HG03520 (cell line): ENCODE measurements at regions not wholly inside any gene's neighbourhood (a gene's known extent, or its start where the extent isn't known, plus 50 kb on each side); places are given as distances from the start of the nearest gene placed in this dataset.

Experiments
- ATAC-seq: cut with Tn5 transposase; IDR thresholded peaks from one replicate; pipeline ENCODE4 v1.9.1; 2021; ENCODE audit warnings: mild to moderate bottlenecking, moderate library complexity; ENCODE audit not compliant: unreplicated experiment

DNA sequence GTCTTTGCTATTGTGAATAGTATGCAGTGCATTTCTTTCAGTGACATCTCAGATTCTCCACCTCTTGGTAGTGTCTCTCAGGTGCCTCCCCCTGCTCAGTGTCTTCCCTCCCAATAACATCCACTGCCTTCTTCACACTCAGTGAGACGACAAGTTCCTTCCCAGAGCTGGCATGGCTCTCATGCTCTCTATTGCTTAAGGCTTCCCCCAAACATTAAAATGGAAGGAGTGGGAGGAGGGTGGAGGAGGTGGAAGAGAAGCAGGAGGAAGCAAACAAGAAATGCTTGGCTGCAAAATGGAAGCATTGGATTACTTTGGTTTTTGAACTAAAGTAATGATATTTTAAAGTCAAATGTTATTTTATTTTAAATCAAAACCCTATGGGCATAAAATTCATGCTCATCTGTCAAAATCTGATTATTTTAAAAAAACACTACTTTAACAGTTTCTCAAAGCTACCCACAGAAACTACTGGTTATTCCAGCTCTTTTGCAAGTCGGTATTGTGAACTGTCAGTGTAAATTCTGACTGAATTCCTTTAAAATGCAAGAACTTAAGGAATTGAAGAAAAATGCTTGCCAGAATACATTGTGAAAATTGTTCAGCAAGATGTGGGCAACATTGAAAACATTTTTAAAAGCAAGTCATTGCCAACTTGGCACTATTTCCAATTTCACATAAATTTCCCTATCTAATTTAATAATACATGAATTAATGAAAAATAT, 727.6 kb upstream of the ARGLU1 start:
- ATAC-seq = no peak

DNA sequence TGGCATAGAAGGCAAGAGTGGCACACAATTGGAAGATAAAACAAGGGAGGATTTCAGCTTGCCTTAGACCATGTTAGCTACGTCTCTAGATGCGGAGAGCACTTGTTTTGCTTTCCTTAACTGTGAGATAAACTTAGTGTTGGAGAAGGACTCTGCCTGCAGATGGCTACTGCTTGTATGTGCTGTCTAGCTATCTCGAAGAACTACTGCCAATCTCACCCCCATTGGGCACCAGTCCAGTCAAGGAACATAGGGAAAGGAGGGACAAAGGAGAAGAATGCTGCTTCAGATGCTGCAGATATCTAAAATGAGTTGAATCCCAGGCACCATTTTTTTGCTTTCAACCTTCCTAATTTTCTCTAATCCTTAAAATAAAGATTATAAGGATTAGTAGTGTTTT, 726.0 kb upstream of the ARGLU1 start:
- no peak for ATAC-seq

DNA sequence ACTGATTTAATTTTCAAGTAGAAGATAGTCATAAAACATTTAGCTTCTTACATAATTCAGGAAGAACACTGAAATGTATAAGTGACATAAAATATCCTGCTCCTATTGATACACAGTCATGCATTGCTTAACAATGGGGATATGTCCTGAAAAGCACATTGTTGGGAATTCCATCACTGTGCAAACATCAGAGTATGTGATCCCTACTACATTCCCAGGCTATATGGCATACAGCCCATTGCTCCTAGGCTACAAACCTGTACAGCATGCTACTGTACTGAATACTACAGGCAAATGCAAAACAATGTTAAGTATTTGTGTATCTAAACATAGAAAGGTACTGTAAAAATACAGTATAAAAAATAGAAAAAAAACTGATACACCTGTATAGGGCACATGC, 723.9 kb upstream of the ARGLU1 start:
- ATAC-seq = no peak

DNA sequence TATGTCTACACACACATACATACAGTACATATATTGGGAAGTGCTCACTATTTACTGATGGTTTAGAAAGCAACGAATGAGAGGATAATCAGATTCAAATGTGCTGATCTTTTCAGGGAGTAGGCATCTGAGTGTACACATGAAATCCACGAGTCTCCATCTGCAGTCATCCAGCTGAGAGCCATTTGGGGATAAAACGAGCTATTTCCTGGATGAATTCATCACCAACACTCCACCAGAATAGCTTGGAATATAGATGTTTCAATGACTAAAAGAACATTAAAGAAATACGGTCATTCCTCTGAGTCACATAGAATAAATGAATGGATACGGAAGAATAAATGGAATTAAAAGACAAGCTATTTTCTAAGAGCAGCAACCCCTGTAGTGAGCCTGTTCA, 721.6 kb upstream of the ARGLU1 start:
- ATAC-seq = no peak

DNA sequence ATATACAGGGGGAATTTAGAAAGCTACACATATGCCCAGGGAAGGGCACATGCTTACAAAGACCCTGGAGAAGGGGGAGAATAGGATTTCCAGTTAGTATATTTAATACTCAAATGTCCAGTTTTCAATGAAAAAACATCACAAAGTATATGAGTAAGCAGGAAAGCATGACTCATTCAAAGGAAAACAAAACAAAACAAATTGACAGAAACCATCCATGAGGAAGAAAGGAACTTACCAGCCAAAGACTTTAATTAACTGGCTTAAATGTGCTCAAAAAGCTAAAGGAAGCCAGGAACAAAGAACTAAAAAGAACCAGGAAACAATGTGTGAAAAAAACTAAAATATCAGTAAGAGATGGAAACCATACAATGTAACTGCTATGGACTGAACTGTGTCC, 716.2 kb upstream of the ARGLU1 start:
- ATAC-seq = no peak

DNA sequence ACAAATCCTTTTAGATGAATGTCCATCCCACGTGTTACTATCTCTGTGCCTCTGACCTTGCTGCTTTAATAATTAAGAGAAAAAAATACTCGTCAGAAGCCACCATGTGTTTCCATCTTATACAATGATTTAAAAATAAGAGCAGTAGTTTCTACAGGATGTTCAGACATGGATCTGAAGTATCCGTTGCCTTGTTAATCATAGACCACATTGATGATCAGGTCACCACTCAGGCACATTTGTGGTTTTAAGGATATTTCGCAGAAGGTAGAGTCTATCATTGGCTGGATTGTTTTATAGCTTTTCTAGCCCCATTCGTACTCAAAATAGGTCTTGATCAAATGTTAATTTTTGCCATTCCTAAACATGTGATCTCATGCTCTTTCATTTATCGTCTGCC, 710.0 kb upstream of the ARGLU1 start:
- no peak for ATAC-seq

DNA sequence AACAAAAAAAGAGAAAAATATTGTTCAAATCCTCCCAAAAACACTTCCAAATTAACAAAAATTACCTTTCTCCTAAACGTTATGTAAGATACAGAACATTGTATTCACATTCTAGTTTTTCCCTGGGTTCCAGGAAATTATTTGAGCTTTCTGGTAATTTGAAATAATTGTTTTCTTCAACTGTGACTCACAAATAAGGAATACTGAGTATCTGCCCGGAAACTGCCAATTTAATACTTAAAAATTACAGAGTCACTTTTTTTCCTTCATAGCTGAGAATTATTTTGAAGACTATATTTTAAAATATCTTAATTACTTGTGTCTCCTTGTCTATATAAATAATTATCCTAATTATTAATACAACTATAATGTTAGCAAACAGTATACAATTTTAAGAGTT, 709.0 kb upstream of the ARGLU1 start:
- ATAC-seq = no peak

DNA sequence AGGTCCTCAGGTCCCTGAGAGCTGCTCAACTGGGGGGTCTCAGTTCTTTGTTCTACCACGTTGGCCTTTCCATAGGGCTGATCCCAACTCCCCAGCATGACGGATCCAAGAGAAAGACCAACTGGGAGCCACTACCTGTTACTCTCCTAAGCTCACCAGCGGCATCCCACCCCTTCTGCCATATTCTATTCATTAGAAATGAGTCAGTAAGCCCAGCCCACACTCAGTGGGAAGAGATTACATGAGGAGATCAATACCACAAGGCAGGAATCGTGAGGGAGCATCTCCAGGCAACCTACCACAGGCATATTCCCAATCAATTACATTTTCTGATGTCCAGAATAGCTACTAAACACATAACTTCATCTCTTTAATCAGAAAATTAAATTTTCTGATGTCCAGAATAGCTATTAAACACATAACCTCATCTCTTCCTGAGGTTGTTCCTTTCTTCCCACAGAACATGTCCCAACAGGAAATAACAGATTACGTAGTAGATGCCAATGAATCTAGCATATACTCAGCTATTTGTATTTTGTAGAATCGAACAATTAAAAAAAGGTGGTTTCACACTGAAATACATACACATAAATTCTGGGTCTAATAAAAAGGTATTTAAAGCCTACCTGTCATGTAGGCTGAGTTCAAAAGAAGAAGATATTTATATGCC, 708.1 kb upstream of the ARGLU1 start:
- ATAC-seq = no peak

DNA sequence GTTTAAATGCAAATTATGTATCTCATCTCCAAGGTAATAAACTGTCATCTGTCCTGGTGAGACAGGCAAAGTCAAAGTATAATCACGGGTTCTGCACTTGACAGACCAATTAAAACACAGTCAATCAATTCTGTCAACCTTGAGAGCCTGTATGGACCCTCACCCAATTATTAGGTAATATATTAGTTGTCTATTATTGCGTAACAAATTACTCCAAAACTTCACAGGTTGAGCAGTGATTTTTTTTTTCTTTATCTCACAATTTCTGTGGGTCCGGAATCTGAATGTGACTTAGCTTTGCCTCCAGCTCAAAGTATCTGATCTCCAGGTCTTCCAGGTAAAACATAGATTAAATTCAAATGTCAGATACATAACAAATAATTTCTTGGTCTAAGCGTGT, 707.4 kb upstream of the ARGLU1 start:
- ATAC-seq = no peak

DNA sequence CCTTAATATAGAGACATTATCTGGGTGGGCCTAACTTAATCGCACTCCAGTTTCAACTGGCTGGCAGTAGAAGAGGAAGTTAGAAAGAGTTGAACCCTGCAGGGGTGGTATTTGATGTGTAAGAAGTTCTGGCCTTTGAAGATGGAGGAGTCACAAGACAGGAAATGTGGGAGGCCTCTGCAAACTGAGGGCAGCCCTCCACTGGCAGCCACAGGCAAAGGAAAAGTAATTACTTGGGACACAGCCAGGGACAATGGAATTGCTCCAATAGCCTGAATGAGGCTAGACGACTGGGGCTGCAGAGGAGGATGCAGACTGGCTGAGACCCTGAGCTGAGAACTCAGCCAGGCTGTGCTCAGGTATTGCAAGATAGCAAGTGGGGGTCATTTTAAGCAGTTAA, 703.3 kb upstream of the ARGLU1 start:
- no peak for ATAC-seq

DNA sequence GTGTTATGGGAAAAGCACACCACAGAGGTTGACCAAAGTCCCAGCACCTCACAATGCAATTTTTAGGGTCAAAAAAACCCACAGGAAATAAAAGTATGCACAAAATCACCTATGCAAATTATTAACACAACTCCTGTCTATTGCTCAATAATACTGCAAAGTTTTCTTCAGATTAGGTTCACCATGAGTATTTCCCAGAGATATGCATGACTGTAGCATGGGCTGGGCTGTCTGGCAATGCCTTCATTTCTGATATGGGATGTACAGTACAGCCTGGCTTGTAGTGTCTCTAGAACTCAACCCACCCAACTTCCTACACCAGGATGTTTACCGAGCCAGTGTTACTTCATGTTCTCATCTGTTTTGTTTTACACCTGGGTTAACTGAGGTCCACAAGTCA, 698.7 kb upstream of the ARGLU1 start:
- ATAC-seq = no peak

DNA sequence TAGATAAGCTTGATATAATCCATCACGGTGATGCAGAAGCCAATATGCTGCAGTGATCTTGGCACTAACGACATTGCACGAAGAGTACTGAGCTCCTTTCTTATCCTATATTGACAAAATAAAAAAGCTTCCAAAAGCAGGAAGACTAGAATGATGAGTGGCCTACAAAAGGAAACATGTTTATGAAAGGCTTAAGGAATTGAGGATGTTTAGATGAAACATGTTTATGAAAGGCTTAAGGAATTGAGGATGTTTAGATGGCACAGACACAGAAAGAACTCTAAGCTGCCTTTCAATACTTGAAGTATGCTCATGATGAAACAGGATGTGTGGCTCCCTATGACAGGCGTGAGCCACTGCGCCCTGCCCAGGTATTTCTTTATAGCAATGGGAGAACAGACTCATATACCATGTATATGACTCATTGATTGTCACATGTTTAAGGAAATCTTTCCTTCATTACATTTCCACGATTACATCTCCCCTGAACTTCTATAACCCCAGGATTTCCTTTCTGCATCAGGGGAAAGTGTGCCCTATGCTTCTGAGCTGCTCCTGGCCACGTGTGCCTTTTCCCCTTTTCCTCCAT, 690.8 kb upstream of the ARGLU1 start:
- no peak for ATAC-seq

DNA sequence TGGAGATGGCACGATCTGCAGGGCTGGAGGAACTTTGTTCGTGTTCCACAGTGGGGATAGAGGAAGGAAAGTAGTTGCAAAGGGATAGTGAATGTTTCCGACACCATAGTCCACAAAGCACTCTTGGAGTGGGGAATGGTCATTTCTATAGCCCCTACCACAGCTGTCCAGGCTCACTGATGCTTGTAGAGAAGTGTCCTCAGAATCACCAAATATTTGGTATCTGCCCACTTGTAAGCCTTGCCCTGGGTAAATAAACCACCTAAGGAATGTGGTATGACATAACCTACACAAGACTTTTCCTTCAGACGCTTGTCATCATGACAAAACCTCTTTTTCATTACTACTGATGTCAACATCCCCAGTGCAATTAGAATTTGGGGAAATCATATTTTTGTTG, 686.5 kb upstream of the ARGLU1 start:
- no peak for ATAC-seq

DNA sequence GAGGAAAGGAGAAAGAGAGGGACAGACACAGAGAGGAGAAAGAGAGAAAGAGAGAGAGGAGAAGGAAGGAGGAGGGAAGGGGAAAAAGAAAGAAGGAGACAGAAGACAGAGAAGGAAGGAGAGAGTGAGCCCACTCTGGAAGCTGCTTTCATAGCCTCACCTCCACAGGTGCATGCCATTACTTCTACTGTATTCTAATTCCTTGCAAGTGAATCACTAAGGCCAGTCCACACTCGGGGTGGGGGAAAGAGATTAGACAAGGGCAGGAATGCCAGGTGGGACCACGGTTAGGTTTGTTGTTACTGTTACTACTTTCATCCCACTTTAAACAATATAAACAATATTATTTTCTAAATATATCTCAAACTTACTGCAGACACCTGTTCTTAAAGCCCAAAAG, 684.5 kb upstream of the ARGLU1 start:
- ATAC-seq = no peak

DNA sequence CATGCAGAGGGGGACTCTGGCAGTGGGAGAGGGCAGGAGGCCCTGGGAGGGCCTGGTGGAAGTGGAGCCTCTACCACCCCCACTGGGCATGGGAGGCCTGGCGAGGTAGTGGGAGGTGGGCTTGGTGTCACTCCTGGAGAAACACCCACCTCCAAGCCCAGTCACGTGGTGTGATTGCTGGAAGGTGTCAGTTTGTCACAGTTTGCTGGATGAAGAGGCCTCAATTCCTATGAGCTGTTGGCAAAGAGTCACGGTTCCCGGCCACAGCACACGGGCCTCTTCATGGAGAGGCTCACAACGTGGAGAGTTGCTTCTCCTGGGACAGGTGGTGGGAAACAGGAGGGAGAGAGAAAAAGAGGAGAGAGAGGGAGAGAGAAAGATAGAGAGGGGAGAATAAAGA, 684.1 kb upstream of the ARGLU1 start:
- no peak for ATAC-seq

DNA sequence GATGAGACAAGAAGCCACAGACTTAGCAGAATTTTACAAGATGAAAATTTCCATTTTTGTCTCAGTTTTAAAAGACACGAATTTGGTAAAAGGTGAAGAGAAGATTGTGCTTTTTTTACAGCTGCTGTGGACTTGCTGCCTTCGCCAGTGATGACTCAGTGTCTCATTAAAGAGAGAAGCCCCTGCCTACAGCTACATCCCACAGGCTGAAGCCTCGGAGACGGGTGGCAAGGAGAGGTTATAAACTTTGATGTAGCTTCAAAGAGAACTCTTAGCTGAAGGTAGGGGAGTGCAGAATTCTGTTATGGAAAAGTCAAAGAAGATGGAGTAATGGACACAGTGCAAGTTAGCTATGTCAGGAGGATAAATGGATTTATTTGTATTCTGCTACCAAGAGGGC, 683.4 kb upstream of the ARGLU1 start:
- no peak for ATAC-seq

DNA sequence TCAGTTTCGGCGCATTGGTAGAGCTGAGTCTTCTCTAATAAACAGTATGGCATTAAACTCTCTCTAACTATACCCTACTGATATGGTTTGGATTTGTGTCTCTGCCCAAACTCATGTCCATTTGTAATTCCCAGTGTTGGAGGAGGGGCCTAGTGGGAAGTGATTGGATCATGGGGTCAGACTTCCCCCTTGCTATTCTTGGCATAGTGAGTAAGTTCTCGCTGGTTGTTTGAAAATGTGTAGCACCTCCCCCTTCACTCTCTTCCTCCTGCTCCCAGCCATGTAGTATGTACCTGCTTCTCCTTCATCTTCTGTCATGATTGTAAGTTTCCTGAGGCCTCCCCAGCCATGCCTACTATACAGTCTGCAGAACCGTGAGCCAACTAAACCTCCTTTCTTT, 682.7 kb upstream of the ARGLU1 start:
- no peak for ATAC-seq

DNA sequence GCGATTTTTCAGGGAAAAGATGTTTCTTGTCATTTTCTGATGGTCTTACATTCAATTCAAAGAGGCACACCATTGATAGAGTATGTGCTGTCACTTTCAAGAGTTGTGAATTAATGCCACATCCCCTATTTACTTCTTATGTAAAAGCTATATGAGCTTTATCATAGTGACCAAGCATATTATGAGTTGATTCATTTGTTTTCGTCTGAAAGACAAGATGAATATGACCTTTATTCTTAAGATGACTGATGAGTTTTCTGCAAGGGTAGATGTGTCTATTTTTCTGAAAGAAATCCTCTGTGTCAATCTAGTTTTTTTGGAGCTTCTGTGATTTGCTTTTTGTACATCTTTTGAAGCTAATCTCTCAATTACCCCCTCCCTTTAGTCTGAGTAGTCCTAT, 676.3 kb upstream of the ARGLU1 start:
- ATAC-seq = no peak

DNA sequence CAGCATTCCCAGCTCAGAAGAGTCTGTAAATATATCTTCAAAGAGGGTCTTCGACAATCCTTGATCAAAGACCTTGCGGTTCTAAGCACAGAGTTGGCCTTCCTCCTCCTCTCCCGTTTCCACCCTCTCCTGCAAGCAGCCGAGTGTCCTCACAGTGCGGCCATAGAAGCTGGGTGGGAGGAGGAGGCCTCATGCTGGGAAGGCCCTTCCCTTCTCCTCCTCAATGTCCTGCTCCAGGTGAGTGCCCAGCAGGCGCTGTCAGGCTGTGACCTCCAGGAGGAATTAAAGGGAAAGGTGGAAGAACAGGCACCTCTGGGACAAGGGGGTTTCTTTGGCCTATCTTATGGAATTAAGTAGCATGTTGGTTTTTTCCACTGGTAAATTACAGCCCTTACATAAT, 674.2 kb upstream of the ARGLU1 start:
- no peak for ATAC-seq

DNA sequence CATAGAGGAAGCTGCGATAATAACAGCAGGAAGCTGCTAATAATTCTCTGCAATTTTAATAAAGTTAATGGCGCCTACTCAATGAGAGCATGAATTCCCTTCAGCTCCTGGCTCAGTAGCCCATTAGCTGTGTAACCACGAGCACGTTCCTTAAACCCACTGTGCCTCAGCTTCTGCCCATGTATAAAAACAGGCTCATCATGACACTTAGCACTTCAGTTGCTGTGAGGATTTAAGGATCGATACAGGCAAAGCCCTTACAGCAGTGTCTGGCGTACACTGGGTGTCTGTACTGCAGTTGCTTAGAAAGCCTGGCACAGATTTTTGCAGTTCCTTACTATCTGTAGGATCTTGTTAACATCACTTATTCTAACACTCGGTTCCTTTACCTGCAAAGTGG, 673.4 kb upstream of the ARGLU1 start:
- ATAC-seq = no peak

DNA sequence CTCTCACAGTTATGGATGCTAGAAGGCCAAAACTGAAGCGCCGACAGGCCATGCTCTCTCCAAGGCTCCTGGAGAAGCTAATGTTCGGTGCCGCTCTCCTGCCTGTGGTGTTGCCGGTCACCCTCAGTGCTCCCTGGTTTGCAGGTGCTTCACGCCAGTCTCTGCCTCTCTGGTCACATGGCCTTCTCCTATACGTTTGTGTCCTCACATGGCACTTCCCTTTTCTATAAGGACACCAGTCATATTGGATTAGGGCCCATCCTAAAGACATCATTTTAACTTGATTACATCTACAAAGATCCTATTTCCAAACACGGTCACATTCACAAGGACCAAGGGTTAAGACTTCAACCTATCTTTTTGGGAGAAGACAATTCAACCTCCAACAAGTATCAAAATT, 671.3 kb upstream of the ARGLU1 start:
- ATAC-seq = no peak

DNA sequence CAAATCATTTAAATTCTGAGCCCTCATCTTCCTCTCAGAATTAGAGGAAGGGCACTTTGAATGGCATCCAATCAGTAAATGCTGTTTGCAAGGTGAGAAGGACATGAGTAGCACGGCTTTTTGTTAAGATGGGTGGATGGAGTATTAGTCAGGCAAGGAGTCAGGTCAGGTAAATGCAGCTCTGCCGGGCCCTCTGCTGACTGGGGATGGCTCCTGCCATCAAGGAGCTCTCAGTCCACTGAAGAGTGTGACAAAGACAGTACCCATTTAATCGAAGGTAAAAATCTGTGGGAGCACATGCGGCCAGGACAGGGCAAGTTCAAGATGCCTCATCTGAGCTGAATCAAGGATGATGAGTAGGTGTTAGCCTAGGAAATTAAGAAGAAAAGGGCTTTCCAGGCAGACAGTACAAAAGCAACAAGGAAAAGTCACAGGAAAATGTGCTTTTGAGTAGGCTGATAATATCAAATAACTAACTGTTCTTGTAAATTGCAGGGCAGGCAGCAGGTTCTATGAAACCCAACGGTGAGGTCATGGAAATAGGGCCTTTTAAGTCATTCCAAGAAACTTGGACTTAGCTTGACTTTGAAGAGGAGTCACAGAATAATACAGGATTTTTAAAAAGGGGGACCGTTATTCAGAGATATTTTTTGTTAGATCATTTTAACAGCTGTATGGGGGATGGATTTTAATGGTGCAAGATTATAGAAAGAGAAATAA, 670.5 kb upstream of the ARGLU1 start:
- ATAC-seq = no peak
